Suppressor macrophage (primary cell): ENCODE measurements at regions not wholly inside any gene's neighbourhood (a gene's known extent, or its start where the extent isn't known, plus 50 kb on each side); places are given as distances from the start of the nearest gene placed in this dataset.

Experiments used
- DNase-seq, 4 experiments: peaks; one replicate each; pipeline ENCODE4 v3.0.0-alpha.2; 2020 to 2022

DNA sequence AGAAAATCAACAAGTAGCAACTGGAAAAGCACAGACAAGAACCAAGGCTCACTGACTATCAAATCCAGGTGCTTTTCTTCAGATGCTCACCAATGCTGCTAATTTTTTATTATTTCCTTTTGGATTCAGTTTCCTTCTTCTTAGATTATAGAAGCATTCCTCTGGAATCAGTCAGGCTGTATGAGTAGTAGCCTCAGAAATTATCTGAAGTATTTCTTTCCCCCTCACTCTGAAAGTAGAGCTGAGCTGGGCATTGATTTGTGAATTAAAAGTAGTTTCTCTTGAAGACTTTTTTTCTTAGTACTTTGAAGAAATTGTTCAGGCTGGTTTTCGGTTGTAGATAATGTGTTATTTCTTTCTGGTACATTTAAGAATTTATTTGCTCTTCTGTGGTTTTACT lies 273.7 kb downstream of the NOL4 start:
- no peak for DNase-seq

GRCh38 chr18:33946336-33946735 lies 278.4 kb downstream of the NOL4 start:
- DNase-seq = no peak

GRCh38 chr18:33944493-33944892 lies 280.2 kb downstream of the NOL4 start:
- DNase-seq = no peak

- DNase-seq = no peak
Observed at GRCh38 chr18:33937270-33937816, 287.4 kb downstream of the NOL4 start.

DNA sequence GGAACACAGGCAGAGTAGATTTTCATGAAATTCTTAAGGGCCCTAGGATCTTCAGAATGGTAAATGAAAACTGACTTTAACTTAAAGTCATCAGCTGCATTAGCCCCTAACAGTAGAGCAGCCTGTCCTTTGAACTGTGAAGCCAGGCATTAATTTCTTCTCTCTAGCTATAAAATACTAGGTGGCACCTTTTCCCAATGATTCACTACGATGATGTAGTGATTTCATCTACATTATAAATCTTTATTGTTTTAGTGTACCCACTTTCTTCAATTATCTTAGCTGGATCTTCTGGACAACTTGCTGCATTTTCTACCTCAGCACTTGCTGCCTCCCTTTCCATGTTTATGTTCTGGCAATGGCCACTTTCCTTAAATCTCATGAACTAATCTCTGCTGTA lies 290.5 kb downstream of the NOL4 start:
- no peak for DNase-seq

DNA sequence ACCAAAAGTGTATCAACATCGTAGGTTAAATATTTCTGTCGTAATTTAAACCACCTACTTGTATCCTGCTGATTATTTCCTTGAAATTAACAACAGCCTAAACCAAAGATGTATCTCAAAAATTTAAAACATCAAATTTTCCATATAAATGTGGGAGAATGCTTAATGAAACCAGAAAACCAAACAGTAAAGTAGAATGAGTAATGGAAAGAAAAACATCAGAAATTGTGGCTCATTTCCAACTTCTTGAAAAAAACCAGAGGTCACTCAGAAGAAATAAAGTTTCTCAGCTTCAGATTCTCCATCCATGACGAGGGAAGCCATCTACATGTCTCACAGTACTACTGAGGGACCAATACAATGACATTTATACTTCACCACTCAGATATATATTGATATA lies 296.5 kb downstream of the NOL4 start:
- no peak for DNase-seq

DNA sequence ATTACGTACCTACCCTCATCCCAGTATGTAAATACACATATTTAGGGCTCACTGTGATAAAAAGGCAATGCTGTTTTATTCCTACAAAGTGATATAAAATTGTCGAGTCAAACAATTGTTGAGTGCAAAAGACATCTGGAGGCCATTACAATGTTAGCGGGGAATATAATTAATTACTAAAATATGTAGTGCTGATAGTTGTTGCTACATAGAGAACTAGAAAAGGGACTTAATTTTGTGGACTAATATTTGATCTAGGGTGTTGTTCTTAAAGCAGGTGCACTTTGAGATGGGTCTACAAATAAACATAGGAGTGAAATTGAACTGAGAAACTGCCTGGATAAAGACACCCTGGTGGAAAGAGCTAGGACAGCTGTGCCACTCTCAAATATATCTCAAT lies 300.1 kb downstream of the NOL4 start:
- no peak for DNase-seq

DNA sequence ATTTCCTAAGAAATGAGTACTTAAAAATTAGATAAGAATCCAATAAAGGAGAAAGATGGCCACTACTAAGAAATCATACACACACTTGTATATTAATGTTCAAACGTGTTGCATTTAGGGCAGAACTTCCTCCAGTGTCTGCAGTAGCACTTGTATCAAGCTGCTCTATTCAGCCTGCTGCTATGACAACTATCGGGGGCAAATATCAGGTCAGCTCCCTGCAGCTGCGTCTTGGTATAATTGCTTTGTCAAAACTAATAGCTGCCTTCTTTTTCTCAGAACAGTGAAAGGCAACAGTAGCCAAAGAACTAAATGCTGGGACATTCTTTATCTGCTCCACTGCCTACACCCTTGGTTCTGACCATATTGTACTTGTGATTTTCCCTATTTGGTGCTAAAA lies 300.7 kb downstream of the NOL4 start:
- no peak for DNase-seq

GRCh38 chr18:33918571-33918970 lies 306.1 kb downstream of the NOL4 start:
- DNase-seq = no peak

GRCh38 chr18:33916200-33916599 lies 308.5 kb downstream of the NOL4 start:
- DNase-seq = no peak

DNA sequence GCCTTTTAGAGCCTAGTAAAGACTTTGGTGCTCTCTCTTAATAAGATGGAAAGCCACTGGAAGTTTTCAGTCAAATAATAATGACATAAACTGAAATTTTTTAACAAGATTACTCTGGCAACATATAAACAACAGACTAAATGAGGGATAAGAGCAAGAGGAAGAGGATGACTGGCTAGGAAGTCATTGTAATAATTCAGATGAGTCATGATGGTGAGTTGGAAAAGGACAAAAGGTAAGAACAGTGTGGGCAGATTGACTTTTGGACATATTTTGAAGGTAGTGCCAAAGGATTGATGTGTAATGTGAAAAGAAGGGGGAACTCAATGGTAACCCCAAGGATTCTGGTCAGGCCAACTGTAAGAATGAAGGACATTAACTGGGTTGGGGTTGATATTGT lies 310.3 kb downstream of the NOL4 start:
- DNase-seq = no peak

DNA sequence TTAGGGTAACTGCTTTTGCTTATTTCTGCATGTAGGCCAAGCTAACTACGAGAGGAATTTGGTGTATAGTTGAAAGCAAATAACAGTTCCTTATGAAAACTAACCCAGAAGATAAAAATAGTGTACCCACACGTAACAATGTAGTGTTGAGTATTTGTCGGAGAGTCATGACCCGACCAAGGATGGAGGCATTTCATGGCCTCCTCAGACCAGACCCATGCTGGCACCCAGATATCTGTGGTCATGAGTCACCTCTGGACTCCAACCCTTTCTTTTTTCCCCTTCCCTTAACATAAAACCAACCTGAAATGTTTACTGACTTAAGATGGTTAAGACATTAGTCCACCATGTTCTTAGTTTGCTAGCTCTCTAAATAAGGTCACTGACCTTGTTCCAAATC lies 318.7 kb downstream of the NOL4 start:
- no peak for DNase-seq

- DNase-seq = no peak
Observed at GRCh38 chr18:33901894-33902512, 322.7 kb downstream of the NOL4 start.

DNA sequence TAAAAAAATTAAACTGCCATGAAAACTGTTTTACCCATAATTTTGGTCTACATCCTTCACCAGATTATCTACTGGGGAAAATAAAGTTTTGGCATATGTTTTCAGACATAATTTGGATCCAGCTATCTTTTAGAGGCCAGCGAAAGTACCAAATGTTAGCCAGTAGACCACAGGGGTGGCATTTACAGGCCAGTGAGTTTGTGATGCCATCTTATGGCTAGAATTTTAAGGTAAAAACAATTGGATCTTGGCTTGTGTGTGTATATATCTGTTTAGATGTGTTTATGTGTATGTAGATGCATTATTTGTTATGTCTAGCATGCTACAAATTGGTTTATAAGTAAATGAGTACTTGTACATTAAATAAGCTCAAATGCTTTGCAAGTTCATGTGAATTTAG lies 322.6 kb downstream of the ASXL3 start:
- DNase-seq = no peak

GRCh38 chr18:33898427-33898826 lies 320.4 kb downstream of the ASXL3 start:
- DNase-seq = no peak

GRCh38 chr18:33878213-33878612 lies 300.2 kb downstream of the ASXL3 start:
- DNase-seq = no peak

- no peak for DNase-seq
Observed at GRCh38 chr18:33875029-33875565, 297.1 kb downstream of the ASXL3 start.

DNA sequence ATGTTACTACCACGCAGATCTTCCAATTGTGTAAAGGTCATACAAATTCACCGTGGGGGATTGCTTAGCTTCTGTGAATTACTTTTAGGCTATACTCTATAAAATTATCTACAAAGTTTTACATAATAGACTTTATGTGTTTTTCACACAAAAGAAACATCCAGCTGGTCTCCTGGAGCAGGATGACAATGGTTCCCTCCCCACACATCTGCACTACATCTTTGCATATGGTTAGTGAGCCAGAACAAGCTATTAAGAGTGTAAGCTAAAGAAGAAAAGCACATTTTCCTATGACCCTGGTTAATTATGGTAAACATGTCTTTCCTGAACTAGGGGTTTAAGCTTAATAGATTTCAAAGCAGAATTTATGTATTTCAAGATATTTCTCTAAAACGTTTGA lies 295.1 kb downstream of the ASXL3 start:
- DNase-seq = no peak

DNA sequence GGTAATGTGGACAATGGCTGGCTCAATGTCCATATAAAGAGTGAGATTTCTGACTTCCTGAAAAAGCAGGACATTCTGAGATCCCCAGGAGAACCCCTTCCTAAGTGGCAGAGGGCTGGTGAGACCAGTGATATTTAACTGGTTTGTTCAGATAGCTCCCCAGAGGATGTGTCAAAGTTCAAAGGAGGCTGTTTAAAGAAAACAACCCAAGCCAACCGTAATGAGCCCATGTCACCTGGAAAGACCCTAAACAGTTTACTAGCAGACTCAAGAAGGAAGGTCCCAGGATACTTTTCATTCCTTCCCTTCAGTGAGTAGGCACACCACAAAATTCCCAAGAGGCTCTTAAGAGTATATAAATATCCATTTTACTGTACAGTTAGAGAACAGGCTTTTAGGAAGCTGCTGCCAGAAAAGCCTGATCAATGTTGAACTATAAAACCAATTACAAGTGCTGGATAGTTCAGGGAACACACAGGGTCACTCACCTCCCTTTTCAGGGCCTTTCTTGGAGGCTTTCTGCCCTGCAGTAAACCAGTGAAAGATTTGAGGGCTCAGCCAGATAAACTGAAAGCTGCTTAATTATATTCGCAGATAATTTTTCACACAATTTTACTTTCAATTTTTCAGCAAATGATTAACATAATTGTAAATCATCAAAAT lies 293.5 kb downstream of the ASXL3 start:
- no peak for DNase-seq

DNA sequence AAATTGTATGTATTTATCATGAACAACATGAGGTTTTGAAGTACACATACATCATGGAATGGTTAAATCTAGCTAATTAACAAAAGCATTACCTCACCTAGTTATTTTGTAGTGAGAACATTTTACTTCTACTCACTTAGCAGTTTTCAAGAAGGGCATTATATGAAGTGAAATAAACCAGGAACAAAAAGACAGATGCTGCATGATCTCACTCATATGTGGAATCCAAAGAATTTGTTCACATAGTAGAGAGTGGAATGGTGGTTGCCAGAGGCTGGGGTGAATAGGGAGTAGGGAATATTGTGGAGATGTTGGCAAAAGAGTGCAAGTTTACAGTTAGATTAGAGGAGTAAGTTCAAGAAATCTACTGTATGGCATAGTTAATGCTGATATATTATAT lies 292.0 kb downstream of the ASXL3 start:
- DNase-seq = no peak

- DNase-seq = no peak
Observed at GRCh38 chr18:33866386-33866785, 288.4 kb downstream of the ASXL3 start.

GRCh38 chr18:33863912-33864311 lies 285.9 kb downstream of the ASXL3 start:
- DNase-seq = no peak

DNA sequence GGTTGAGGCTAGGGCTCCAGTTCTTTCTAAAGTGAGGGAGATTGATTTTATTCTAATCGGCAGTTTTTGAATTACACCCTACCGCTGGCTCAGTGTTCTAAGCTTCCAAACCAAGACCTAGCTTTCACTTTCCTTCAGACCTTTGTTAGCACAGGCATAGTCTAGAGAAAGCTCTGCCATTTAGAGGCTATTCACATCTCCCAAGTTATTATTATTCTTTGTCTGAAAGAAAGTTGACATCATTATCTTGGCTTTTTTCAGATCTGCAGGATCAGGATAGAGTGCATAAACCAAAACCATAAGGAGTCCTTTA lies 276.8 kb downstream of the ASXL3 start:
- no peak for DNase-seq

GRCh38 chr18:33854086-33854826 lies 276.2 kb downstream of the ASXL3 start:
- DNase-seq = no peak
